A549 (cell line): ENCODE measurements at regions not wholly inside any gene's neighbourhood (a gene's known extent, or its start where the extent isn't known, plus 50 kb on each side); places are given as distances from the start of the nearest gene placed in this dataset.

Experiments used
- ATAC-seq, 2 experiments: fragments of 200-7000 bp in 1 of 2; fragments of >200 bp in 1 of 2; cut with Nextera tagmentation in 1 of 2; cut with Tn5 transposase in 1 of 2; 3 replicates each; pipeline versions ENCODE4 v1.8.0 to v1.9.1; 2018 to 2020; ENCODE audit warnings: mild to moderate bottlenecking in 1 of 2, moderate library complexity in 1 of 2
- CTCF ChIA-PET: fragments of 300-600 bp; sonication (Branson Sonifier 250); formaldehyde crosslinking; extraction: SDS; loops from one replicate; lab custom pipeline; 2021; ENCODE audit warnings: antibody characterized with exemption, inconsistent platforms; lab: Yijun Ruan, JAX
- POLR2A ChIA-PET: fragments of 350-600 bp; formaldehyde crosslinking; extraction: SDS; loops from one replicate; lab custom pipeline; 2021; ENCODE audit warnings: antibody characterized with exemption, inconsistent platforms; lab: Yijun Ruan, JAX
- DNase-seq, 2 experiments: peaks; one replicate each; pipeline versions ENCODE4 v3.0.0 to v3.0.0-alpha.2; 2011 to 2016; ENCODE audit warnings: low read depth in 1 of 2, low spot score in 1 of 2
- FAIRE-seq: peaks from 2 replicates; lab custom pipeline; 2011; peaks lifted over from hg19 to GRCh38; lab: Jason Lieb, UNC
- H3K27ac ChIP-seq, 2 experiments: fragments of >200 bp; sonication (Bioruptor Twin); formaldehyde crosslinking; 3 replicates each; pipeline ENCODE4 v1.5.1; 2016 to 2017
- H3K4me1 ChIP-seq: fragments of >200 bp; sonication (Bioruptor Twin); formaldehyde crosslinking; 3 replicates; pipeline ENCODE4 v1.6.1; 2016
- H3K4me2 ChIP-seq: fragments of >200 bp; sonication (Bioruptor Twin); formaldehyde crosslinking; 3 replicates; pipeline ENCODE4 v1.6.1; 2016
- H3K4me3 ChIP-seq: fragments of >200 bp; sonication (Bioruptor Twin); formaldehyde crosslinking; 3 replicates; pipeline ENCODE4 v1.5.1; 2016
- H3K9me3 ChIP-seq: fragments of >200 bp; sonication (Bioruptor Twin); formaldehyde crosslinking; 3 replicates; pipeline ENCODE4 v1.6.1; 2016
- BHLHE40 ChIP-seq: IDR thresholded peaks from 2 replicates; pipeline ENCODE4 v1.6.1; 2012; ENCODE audit warnings: low read depth, low read length, inconsistent platforms
- CBX2 ChIP-seq: fragments of 200-600 bp; sonication (generic); IDR thresholded peaks from 2 replicates; pipeline ENCODE4 v1.6.1; 2016; ENCODE audit warnings: low read depth, mild to moderate bottlenecking, borderline replicate concordance
- ESRRA ChIP-seq: fragments of 150-350 bp; IDR thresholded peaks from 2 replicates; pipeline ENCODE4 v1.6.1; 2014; ENCODE audit warnings: mild to moderate bottlenecking, low read length, borderline replicate concordance
- FOSB ChIP-seq: fragments of 250-450 bp; sonication (Bioruptor Pico); IDR thresholded peaks from 2 replicates; pipeline ENCODE4 v1.5.0; 2020; ENCODE audit warnings: mild to moderate bottlenecking, moderate library complexity
- FOSL2 ChIP-seq, 2 experiments: fragments of 450-650 bp in 1 of 2; fragments of >200 bp in 1 of 2; sonication (Bioruptor Twin) in 1 of 2; formaldehyde crosslinking; IDR thresholded peaks; 2 replicates each; pipeline versions ENCODE4 v1.5.0 to v1.6.1; 2016 to 2020; ENCODE audit warnings: mild to moderate bottlenecking in 1 of 2, moderate library complexity in 1 of 2
- GATA3 ChIP-seq: IDR thresholded peaks from 2 replicates; pipeline ENCODE4 v1.6.1; 2012; ENCODE audit warnings: borderline replicate concordance
- HEYL ChIP-seq: fragments of 250-450 bp; sonication (Bioruptor Pico); IDR thresholded peaks from 2 replicates; pipeline ENCODE4 v1.8.0; 2021; ENCODE audit warnings: mild to moderate bottlenecking, moderate library complexity
- HOXA7 ChIP-seq: fragments of 250-450 bp; sonication (Bioruptor Pico); IDR thresholded peaks from 2 replicates; pipeline ENCODE4 v1.5.0; 2020; ENCODE audit warnings: mild to moderate bottlenecking, moderate library complexity
- HOXB13 ChIP-seq: fragments of 250-450 bp; sonication (Bioruptor Pico); IDR thresholded peaks from 2 replicates; pipeline ENCODE4 v1.5.0; 2020; ENCODE audit warnings: low read depth, mild to moderate bottlenecking, moderate library complexity
- MAFK ChIP-seq: fragments of 450-650 bp; IDR thresholded peaks from 2 replicates; pipeline ENCODE4 v1.6.1; 2014; ENCODE audit not compliant: partially characterized antibody
- NFE2L2 ChIP-seq: fragments of 150-350 bp; conservative IDR thresholded peaks from 2 replicates; pipeline ENCODE4 v1.6.1; 2014; ENCODE audit warnings: low read length
- NR3C1 ChIP-seq: fragments of >200 bp; sonication (Bioruptor Twin); formaldehyde crosslinking; IDR thresholded peaks from 3 replicates; pipeline ENCODE4 v1.6.1; 2017
- PHF8 ChIP-seq: fragments of 200-600 bp; sonication (generic); IDR thresholded peaks from 2 replicates; pipeline ENCODE4 v1.6.1; 2016; ENCODE audit warnings: low read depth, mild to moderate bottlenecking, antibody characterized with exemption, moderate library complexity, borderline replicate concordance
- POLR2AphosphoS2 ChIP-seq: conservative IDR thresholded peaks from 2 replicates; pipeline ENCODE4 v1.6.1; 2012; ENCODE audit warnings: low read length, improper control_type of control experiment, inconsistent platforms
- RAD21 ChIP-seq, 2 experiments: fragments of >200 bp in 1 of 2; sonication (Bioruptor Twin) in 1 of 2; formaldehyde crosslinking in 1 of 2; IDR thresholded peaks in 1 of 2; conservative IDR thresholded peaks in 1 of 2; 2 replicates in 1 of 2; 3 replicates in 1 of 2; pipeline ENCODE4 v1.6.1; 2012 to 2018; ENCODE audit warnings: inconsistent platforms in 1 of 2
- RARB ChIP-seq: fragments of 250-450 bp; sonication (Bioruptor Pico); IDR thresholded peaks from 2 replicates; pipeline ENCODE4 v1.8.0; 2021; ENCODE audit warnings: mild to moderate bottlenecking, moderate library complexity
- RCOR1 ChIP-seq: fragments of 150-350 bp; IDR thresholded peaks from 2 replicates; pipeline ENCODE4 v1.6.1; 2014; ENCODE audit warnings: antibody characterized with exemption, low read length, low read depth
- SMC3 ChIP-seq: fragments of >200 bp; sonication (Bioruptor Twin); formaldehyde crosslinking; IDR thresholded peaks from 3 replicates; pipeline ENCODE4 v1.6.1; 2018; ENCODE audit warnings: inconsistent platforms
- SREBF2 ChIP-seq: fragments of 450-650 bp; IDR thresholded peaks from 2 replicates; pipeline ENCODE4 v1.6.1; 2014; ENCODE audit warnings: mild to moderate bottlenecking, moderate library complexity
- TP53 ChIP-seq: fragments of 250-450 bp; sonication (Bioruptor Pico); IDR thresholded peaks from 2 replicates; pipeline ENCODE4 v1.5.0; 2021; ENCODE audit warnings: mild to moderate bottlenecking, moderate library complexity
- ZFP36 ChIP-seq: fragments of 450-650 bp; IDR thresholded peaks from 2 replicates; pipeline ENCODE4 v1.6.1; 2014; ENCODE audit warnings: borderline replicate concordance; ENCODE audit not compliant: partially characterized antibody
- WGBS: methylation state at CpG from one replicate; pipeline ENCODE4 v1.1.6; 2017; ENCODE audit errors: missing lambda C conversion rate; 5-methylcytosine and 5-hydroxymethylcytosine counted together
- TF ChIP-seq, protein P1 (sequence below): fragments of >200 bp; sonication (Bioruptor Twin); formaldehyde crosslinking; IDR thresholded peaks from 3 replicates; pipeline ENCODE4 v1.5.1; 2016
- TF ChIP-seq, protein P2 (sequence below): fragments of 450-650 bp; IDR thresholded peaks from 2 replicates; pipeline ENCODE4 v1.6.1; 2014; ENCODE audit warnings: antibody characterized with exemption
- TF ChIP-seq, protein P3 (sequence below): fragments of 150-350 bp; IDR thresholded peaks from 2 replicates; pipeline ENCODE4 v1.6.1; 2014; ENCODE audit warnings: low read depth, mild to moderate bottlenecking, low read length
- TF ChIP-seq, protein P4 (sequence below): fragments of 250-450 bp; sonication (Bioruptor Pico); IDR thresholded peaks from 2 replicates; pipeline ENCODE4 v1.5.0; 2020; ENCODE audit warnings: low read depth, mild to moderate bottlenecking, moderate library complexity
- TF ChIP-seq, protein P5 (sequence below): fragments of 250-450 bp; sonication (Bioruptor Pico); IDR thresholded peaks from 2 replicates; pipeline ENCODE4 v1.5.0; 2021; ENCODE audit warnings: mild to moderate bottlenecking, moderate library complexity, borderline replicate concordance

DNA sequence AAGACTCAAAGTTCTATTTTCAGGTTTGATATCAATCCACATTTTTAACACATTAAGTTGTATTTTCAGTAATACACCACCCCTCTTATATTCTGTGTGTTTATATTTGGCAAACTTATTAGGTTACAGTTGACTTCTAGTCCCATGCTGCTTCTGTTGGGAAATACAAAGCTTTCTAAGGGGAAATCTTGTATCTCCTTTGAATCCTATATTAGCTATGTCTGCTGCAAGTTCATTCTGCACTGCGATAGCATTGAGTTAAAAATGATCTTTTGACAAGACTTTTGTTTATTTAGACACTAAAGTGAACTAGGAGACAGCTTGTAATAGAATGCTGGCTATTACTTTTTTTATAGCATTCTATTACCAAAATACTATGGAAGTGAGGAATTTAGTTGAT lies 625.1 kb upstream of the ANKRD30A start:
- Histone ChIP-seq H3K4me3 (no peak overlapping the region), H3K27ac (no peak overlapping the region)
- ATAC-seq: no peak
- DNase-seq: no peak
- TF ChIP-seq ESRRA: no peak
- no peak for TF ChIP-seq FOSB
- TF ChIP-seq ZFP36: no peak
- no peak for TF ChIP-seq POLR2AphosphoS2
- no peak for TF ChIP-seq RAD21 (conservative IDR thresholded peaks at IDR 0.05 in 1 of 2, IDR thresholded peaks at IDR 0.05 in 1 of 2)
- TF ChIP-seq NR3C1: no peak
- no peak for TF ChIP-seq RARB (CRISPR knock-in tag)
- TF ChIP-seq, protein P1, sequence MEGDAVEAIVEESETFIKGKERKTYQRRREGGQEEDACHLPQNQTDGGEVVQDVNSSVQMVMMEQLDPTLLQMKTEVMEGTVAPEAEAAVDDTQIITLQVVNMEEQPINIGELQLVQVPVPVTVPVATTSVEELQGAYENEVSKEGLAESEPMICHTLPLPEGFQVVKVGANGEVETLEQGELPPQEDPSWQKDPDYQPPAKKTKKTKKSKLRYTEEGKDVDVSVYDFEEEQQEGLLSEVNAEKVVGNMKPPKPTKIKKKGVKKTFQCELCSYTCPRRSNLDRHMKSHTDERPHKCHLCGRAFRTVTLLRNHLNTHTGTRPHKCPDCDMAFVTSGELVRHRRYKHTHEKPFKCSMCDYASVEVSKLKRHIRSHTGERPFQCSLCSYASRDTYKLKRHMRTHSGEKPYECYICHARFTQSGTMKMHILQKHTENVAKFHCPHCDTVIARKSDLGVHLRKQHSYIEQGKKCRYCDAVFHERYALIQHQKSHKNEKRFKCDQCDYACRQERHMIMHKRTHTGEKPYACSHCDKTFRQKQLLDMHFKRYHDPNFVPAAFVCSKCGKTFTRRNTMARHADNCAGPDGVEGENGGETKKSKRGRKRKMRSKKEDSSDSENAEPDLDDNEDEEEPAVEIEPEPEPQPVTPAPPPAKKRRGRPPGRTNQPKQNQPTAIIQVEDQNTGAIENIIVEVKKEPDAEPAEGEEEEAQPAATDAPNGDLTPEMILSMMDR: no peak
- TF ChIP-seq FOSL2 (IDR thresholded peaks at IDR 0.05): no peak
- no peak for TF ChIP-seq FOSL2 (CRISPR knock-in tag; IDR thresholded peaks at IDR 0.05)
- TF ChIP-seq, protein P2, sequence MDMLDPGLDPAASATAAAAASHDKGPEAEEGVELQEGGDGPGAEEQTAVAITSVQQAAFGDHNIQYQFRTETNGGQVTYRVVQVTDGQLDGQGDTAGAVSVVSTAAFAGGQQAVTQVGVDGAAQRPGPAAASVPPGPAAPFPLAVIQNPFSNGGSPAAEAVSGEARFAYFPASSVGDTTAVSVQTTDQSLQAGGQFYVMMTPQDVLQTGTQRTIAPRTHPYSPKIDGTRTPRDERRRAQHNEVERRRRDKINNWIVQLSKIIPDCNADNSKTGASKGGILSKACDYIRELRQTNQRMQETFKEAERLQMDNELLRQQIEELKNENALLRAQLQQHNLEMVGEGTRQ: no peak
- TF ChIP-seq SMC3: no peak
- TF ChIP-seq MAFK: no peak
- TF ChIP-seq PHF8: no peak
- no peak for TF ChIP-seq GATA3
- TF ChIP-seq, protein P3, sequence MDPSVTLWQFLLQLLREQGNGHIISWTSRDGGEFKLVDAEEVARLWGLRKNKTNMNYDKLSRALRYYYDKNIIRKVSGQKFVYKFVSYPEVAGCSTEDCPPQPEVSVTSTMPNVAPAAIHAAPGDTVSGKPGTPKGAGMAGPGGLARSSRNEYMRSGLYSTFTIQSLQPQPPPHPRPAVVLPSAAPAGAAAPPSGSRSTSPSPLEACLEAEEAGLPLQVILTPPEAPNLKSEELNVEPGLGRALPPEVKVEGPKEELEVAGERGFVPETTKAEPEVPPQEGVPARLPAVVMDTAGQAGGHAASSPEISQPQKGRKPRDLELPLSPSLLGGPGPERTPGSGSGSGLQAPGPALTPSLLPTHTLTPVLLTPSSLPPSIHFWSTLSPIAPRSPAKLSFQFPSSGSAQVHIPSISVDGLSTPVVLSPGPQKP: no peak
- TF ChIP-seq, all 56 proteins: peak for 0
- no peak overlapping the region for H3K4me2 ChIP-seq
- no peaks in the 10 kb centered on the region for H3K9me3 ChIP-seq
- CTCF ChIA-PET: no interaction called here
- POLR2A ChIA-PET: no interaction called here
- WGBS: 59% methylated on average over 1 of the region's 1 CpG
- no peak for FAIRE-seq
- H3K4me1 ChIP-seq: no peaks in the 10 kb centered on the region

DNA sequence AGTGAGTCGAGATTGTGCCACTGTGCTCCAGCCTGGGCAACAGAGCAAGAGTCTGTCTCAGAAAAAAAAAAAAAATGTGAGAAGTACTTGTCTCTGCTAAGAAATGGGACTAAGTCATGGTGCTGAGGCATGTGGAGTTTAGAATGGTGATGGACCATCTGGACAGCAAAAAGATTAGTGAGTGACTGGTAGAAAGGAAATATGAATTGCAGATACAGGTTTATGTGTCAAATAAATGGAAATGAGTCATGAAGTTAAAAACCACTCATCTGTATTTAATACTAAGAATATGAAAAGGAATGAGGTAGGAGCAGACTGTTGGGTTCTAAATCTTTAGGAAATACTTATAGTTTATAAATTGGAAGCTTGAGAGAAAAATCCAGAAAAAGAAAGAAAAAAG lies 625.7 kb upstream of the ANKRD30A start:
- FAIRE-seq (no peak), ATAC-seq (no peak), DNase-seq (no peak)
- no peak overlapping the region for H3K4me2 ChIP-seq
- no peak overlapping the region for H3K27ac ChIP-seq
- TF ChIP-seq, protein P3: no peak
- TF ChIP-seq, protein P4, sequence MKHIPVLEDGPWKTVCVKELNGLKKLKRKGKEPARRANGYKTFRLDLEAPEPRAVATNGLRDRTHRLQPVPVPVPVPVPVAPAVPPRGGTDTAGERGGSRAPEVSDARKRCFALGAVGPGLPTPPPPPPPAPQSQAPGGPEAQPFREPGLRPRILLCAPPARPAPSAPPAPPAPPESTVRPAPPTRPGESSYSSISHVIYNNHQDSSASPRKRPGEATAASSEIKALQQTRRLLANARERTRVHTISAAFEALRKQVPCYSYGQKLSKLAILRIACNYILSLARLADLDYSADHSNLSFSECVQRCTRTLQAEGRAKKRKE (CRISPR knock-in tag): no peak
- TF ChIP-seq RCOR1 (no peak), SREBF2 (no peak), RAD21 (conservative IDR thresholded peaks at IDR 0.05 in 1 of 2, IDR thresholded peaks at IDR 0.05 in 1 of 2) (no peak), BHLHE40 (no peak), HOXB13 (CRISPR knock-in tag) (no peak), HOXA7 (CRISPR knock-in tag) (no peak), PHF8 (no peak), CBX2 (no peak), NFE2L2 (no peak), GATA3 (no peak), TP53 (CRISPR knock-in tag) (no peak), HEYL (CRISPR knock-in tag) (no peak), FOSB (no peak)
- TF ChIP-seq, protein P1: no peak
- TF ChIP-seq, protein P5, sequence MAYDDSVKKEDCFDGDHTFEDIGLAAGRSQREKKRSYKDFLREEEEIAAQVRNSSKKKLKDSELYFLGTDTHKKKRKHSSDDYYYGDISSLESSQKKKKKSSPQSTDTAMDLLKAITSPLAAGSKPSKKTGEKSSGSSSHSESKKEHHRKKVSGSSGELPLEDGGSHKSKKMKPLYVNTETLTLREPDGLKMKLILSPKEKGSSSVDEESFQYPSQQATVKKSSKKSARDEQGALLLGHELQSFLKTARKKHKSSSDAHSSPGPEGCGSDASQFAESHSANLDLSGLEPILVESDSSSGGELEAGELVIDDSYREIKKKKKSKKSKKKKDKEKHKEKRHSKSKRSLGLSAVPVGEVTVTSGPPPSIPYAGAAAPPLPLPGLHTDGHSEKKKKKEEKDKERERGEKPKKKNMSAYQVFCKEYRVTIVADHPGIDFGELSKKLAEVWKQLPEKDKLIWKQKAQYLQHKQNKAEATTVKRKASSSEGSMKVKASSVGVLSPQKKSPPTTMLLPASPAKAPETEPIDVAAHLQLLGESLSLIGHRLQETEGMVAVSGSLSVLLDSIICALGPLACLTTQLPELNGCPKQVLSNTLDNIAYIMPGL (CRISPR knock-in tag): no peak
- CTCF ChIA-PET: no interaction called here
- POLR2A ChIA-PET: no interaction called here
- H3K4me1 ChIP-seq: peaks cover 1% of the 10 kb centered on the region; the same call in 1 of the 3 replicates
- H3K9me3 ChIP-seq: no peaks in the 10 kb centered on the region
- H3K4me3 ChIP-seq: no peak overlapping the region
- WGBS: 41% methylated on average over 1 of the region's 1 CpG
